ENCODE measurements at regions not wholly inside any gene's neighbourhood (a gene's known extent, or its start where the extent isn't known, plus 50 kb on each side); places are given as distances from the start of the nearest gene placed in this dataset.

DNA sequence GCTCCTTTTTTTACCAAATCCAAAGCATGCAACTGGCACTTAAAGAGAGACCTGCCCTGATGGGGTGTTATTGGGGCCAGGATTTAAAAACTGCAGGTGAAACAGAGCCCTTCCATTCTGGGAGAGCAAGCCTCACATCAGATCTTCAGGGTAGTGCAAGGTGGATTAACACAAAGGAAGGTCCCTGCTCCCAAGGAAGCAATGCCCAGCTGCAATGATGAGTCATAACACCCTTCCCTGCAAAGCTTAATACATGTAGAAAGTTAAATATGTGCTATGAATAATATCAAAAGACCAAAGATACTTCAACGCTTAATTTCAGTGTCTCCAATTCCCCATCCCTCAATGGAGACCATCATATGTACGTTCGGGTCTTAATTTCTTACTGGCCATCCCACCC is 508.0 kb downstream of the OMA1 start:
- no peak for DNase-seq
- no peaks in the 10 kb centered on the region for H3K9me3 ChIP-seq (ENCODE audit: severe bottlenecking)
- H3K27me3 ChIP-seq (ENCODE audit: insufficient read depth, low read depth, severe bottlenecking), result no peaks in the 10 kb centered on the region
- TF ChIP-seq, protein P1, sequence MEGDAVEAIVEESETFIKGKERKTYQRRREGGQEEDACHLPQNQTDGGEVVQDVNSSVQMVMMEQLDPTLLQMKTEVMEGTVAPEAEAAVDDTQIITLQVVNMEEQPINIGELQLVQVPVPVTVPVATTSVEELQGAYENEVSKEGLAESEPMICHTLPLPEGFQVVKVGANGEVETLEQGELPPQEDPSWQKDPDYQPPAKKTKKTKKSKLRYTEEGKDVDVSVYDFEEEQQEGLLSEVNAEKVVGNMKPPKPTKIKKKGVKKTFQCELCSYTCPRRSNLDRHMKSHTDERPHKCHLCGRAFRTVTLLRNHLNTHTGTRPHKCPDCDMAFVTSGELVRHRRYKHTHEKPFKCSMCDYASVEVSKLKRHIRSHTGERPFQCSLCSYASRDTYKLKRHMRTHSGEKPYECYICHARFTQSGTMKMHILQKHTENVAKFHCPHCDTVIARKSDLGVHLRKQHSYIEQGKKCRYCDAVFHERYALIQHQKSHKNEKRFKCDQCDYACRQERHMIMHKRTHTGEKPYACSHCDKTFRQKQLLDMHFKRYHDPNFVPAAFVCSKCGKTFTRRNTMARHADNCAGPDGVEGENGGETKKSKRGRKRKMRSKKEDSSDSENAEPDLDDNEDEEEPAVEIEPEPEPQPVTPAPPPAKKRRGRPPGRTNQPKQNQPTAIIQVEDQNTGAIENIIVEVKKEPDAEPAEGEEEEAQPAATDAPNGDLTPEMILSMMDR (IDR thresholded peaks at IDR 0.05; ENCODE audit: low read depth, low read length), result no peak
- H3K4me3 ChIP-seq (ENCODE audit: low read depth, low read length), result no peak overlapping the region
- H3K27ac ChIP-seq, result no peak overlapping the region
- H3K36me3 ChIP-seq, result no peaks in the 10 kb centered on the region

DNA sequence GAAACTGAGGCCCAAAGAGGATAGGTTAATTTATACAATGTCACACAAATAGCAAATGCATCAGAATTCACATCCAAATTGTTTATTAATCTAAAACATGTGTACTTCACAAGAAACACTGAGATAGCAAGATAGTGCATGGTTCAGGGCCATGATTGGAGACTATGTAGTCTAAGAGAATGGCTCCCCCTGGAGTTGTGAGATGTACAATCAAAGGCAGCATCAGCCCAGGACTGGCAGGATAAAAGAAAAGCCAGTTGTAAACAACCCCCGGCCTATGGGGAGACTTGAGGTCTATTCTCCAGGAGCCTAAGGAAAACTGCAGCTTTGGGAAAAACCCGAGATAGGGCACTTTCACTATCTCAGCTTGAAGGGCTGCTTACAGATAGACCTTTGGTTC is 511.0 kb downstream of the OMA1 start:
- Histone ChIP-seq H3K9me3 (ENCODE audit: severe bottlenecking) (no peaks in the 10 kb centered on the region), H3K27ac (no peak overlapping the region), H3K4me3 (ENCODE audit: low read depth, low read length) (no peak overlapping the region), H3K36me3 (no peaks in the 10 kb centered on the region), H3K27me3 (ENCODE audit: insufficient read depth, low read depth, severe bottlenecking) (no peaks in the 10 kb centered on the region)
- TF ChIP-seq, protein P1 (IDR thresholded peaks at IDR 0.05; ENCODE audit: low read depth, low read length), result peak; percentile 46; the same call in 1 of the 2 replicates
- DNase-seq, result no peak

- TF ChIP-seq, protein P1 (IDR thresholded peaks at IDR 0.05; ENCODE audit: low read depth, low read length), result no peak
- Histone ChIP-seq H3K9me3 (ENCODE audit: severe bottlenecking) (no peaks in the 10 kb centered on the region), H3K4me3 (ENCODE audit: low read depth, low read length) (no peak overlapping the region), H3K27ac (no peak overlapping the region), H3K27me3 (ENCODE audit: insufficient read depth, low read depth, severe bottlenecking) (no peaks in the 10 kb centered on the region), H3K36me3 (no peaks in the 10 kb centered on the region)
- DNase-seq, result no peak
These were observed 513.2 kb downstream of the OMA1 start for GRCh38 chr1:58033311-58033710.

GRCh38 chr1:58032611-58033073 is 513.9 kb downstream of the OMA1 start:
- no peaks in the 10 kb centered on the region for H3K36me3 ChIP-seq

GRCh38 chr1:58031416-58031815 is 515.1 kb downstream of the OMA1 start:
- no peak for DNase-seq
- no peaks in the 10 kb centered on the region for H3K9me3 ChIP-seq (ENCODE audit: severe bottlenecking)
- no peaks in the 10 kb centered on the region for H3K36me3 ChIP-seq
- no peak overlapping the region for H3K4me3 ChIP-seq (ENCODE audit: low read depth, low read length)
- H3K27me3 ChIP-seq (ENCODE audit: insufficient read depth, low read depth, severe bottlenecking), result no peaks in the 10 kb centered on the region
- TF ChIP-seq, protein P1 (IDR thresholded peaks at IDR 0.05; ENCODE audit: low read depth, low read length), result no peak
- no peak overlapping the region for H3K27ac ChIP-seq

More at GRCh38 chr1:58032611-58033073, 513.9 kb downstream of the OMA1 start:
- Histone ChIP-seq H3K4me3 (ENCODE audit: low read depth, low read length) (no peak overlapping the region), H3K9me3 (ENCODE audit: severe bottlenecking) (no peaks in the 10 kb centered on the region), H3K27ac (no peak overlapping the region), H3K27me3 (ENCODE audit: insufficient read depth, low read depth, severe bottlenecking) (no peaks in the 10 kb centered on the region)
- TF ChIP-seq, protein P1 (IDR thresholded peaks at IDR 0.05; ENCODE audit: low read depth, low read length), result no peak
- DNase-seq, result no peak

DNA sequence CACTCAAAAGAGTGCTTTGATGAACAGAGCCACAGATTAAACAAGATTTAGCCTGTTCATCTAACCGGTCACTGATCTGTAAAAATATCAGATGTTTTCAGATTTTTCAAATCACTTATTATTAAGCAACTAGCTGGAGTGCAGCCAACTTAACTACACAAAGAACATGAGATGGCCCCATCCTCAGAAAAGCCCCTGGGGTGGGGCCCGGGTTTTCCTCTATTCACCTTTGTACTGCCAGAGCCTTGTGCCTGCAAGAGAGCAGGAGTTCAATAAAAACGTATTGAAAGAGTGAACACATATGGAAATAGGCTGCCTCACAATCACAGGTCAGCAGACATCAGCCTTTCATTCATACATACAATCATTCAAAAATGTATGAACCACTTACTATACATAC is 516.1 kb downstream of the OMA1 start:
- DNase-seq, result no peak

More for the DNA sequence above, 516.1 kb downstream of the OMA1 start:
- TF ChIP-seq, protein P1 (IDR thresholded peaks at IDR 0.05; ENCODE audit: low read depth, low read length), result no peak
- H3K4me3 ChIP-seq (ENCODE audit: low read depth, low read length), result no peak overlapping the region
- no peaks in the 10 kb centered on the region for H3K36me3 ChIP-seq
- no peaks in the 10 kb centered on the region for H3K9me3 ChIP-seq (ENCODE audit: severe bottlenecking)
- no peaks in the 10 kb centered on the region for H3K27me3 ChIP-seq (ENCODE audit: insufficient read depth, low read depth, severe bottlenecking)
- H3K27ac ChIP-seq, result no peak overlapping the region
